Activated naive CD8-positive, alpha-beta T cell treated with anti-CD3 and anti-CD28 coated beads, Interleukin-2, amount 50 U/mL, for 16 hours (primary cell): ENCODE measurements at regions not wholly inside any gene's neighbourhood (a gene's known extent, or its start where the extent isn't known, plus 50 kb on each side); places are given as distances from the start of the nearest gene placed in this dataset.
"Not testable (repeated sequence)": the region's sequence is repeated elsewhere in the genome, so short reads cannot be mapped to it uniquely, and the experiment has no call there.

Source experiments
- DNase-seq: peaks from one replicate; pipeline ENCODE4 v3.0.0-alpha.2; 2020; ENCODE audit warnings: low read depth, low spot score

- no peak for DNase-seq
These were observed 177.5 kb upstream of the RTL1 start for GRCh38 chr14:101080922-101081593.

- DNase-seq = no peak
These were observed 178.5 kb upstream of the RTL1 start for GRCh38 chr14:101082036-101082435.

- DNase-seq = no peak
These were observed 179.2 kb upstream of the RTL1 start for GRCh38 chr14:101082436-101083384.

- no peak for DNase-seq
These were observed 180.3 kb upstream of the RTL1 start for GRCh38 chr14:101083564-101084435.

- DNase-seq = no peak
These were observed 180.9 kb upstream of the RTL1 start for GRCh38 chr14:101084436-101084826.

- DNase-seq = no peak
These were observed 183.4 kb upstream of the RTL1 start for GRCh38 chr14:101086926-101087325.

- no peak for DNase-seq
These were observed 184.3 kb upstream of the RTL1 start for GRCh38 chr14:101087614-101088394.

- DNase-seq = no peak
These were observed 184.8 kb upstream of the RTL1 start for GRCh38 chr14:101088395-101088667.

GRCh38 chr14:101088714-101089113 is 185.2 kb upstream of the RTL1 start:
- DNase-seq = no peak

GRCh38 chr14:101090478-101090877 is 187.0 kb upstream of the RTL1 start:
- not testable (repeated sequence) for DNase-seq

- DNase-seq = no peak
These were observed 187.5 kb upstream of the RTL1 start for GRCh38 chr14:101090976-101091375.

- not testable (repeated sequence) for DNase-seq
These were observed 191.4 kb upstream of the RTL1 start for GRCh38 chr14:101094916-101095315.

GRCh38 chr14:101096551-101096950 is 193.0 kb upstream of the RTL1 start:
- DNase-seq = no peak

GRCh38 chr14:101097109-101097793 is 193.7 kb upstream of the RTL1 start:
- DNase-seq = no peak

GRCh38 chr14:101098177-101098576 is 194.7 kb upstream of the RTL1 start:
- DNase-seq = no peak

- DNase-seq = no peak
These were observed 195.1 kb upstream of the RTL1 start for GRCh38 chr14:101098641-101099040.

- no peak for DNase-seq
These were observed 198.0 kb upstream of the RTL1 start for GRCh38 chr14:101101456-101102056.

- DNase-seq = no peak
These were observed 199.4 kb upstream of the RTL1 start for GRCh38 chr14:101102875-101103274.

- no peak for DNase-seq
These were observed 199.9 kb upstream of the RTL1 start for GRCh38 chr14:101103321-101103901.

GRCh38 chr14:101104485-101104884 is 201.0 kb upstream of the RTL1 start:
- no peak for DNase-seq
